SU-DHL-6 (cell line): ENCODE measurements at regions not wholly inside any gene's neighbourhood (a gene's known extent, or its start where the extent isn't known, plus 50 kb on each side); places are given as distances from the start of the nearest gene placed in this dataset.

Experiments
- H2AFZ ChIP-seq: fragments of 200-600 bp; sonication (generic); 2 replicates; pipeline ENCODE4 v1.6.1; 2014; ENCODE audit warnings: low read depth, mild to moderate bottlenecking, moderate library complexity, mixed read lengths, antibody characterized with exemption, low read length; ENCODE audit not compliant: severe bottlenecking
- H3F3A ChIP-seq: fragments of 200-600 bp; shearing (Covaris generic); 2 replicates; pipeline ENCODE4 v1.6.0; 2016; ENCODE audit warnings: antibody characterized with exemption, mild to moderate bottlenecking; ENCODE audit not compliant: insufficient read depth
- H3K27ac ChIP-seq: fragments of 200-600 bp; sonication (generic); 2 replicates; pipeline ENCODE4 v1.5.1; 2016; ENCODE audit warnings: low read depth, mild to moderate bottlenecking, low read length, moderate library complexity, mixed read lengths
- H3K27me3 ChIP-seq: fragments of 200-600 bp; sonication (generic), shearing (Covaris generic); 2 replicates; pipeline ENCODE4 v1.6.0; 2014; ENCODE audit warnings: mild to moderate bottlenecking, low read length
- H3K36me3 ChIP-seq: fragments of 200-600 bp; sonication (generic); 2 replicates; pipeline ENCODE4 v1.6.1; 2014; ENCODE audit warnings: mild to moderate bottlenecking, low read length, mixed read lengths
- H3K4me2 ChIP-seq: fragments of 300-600, 200-600 bp; shearing (Covaris generic), sonication (generic); 2 replicates; pipeline ENCODE4 v1.6.0; 2014; ENCODE audit warnings: low read length, low read depth, mild to moderate bottlenecking; ENCODE audit not compliant: poor library complexity, severe bottlenecking
- H3K4me3 ChIP-seq: fragments of 200-600 bp; sonication (generic); 2 replicates; pipeline ENCODE4 v1.5.1; 2014; ENCODE audit warnings: antibody characterized with exemption, low read length, mild to moderate bottlenecking, mixed read lengths; ENCODE audit not compliant: insufficient read depth, poor library complexity, severe bottlenecking
- H3K79me2 ChIP-seq: fragments of 200-600 bp; sonication (generic); 2 replicates; pipeline ENCODE4 v1.6.1; 2014; ENCODE audit warnings: mild to moderate bottlenecking, low read length, moderate library complexity; ENCODE audit not compliant: insufficient read depth
- H3K9ac ChIP-seq: fragments of 200-600 bp; sonication (generic); 2 replicates; pipeline ENCODE4 v1.7.0; 2014; ENCODE audit warnings: mild to moderate bottlenecking, low read length
- H3K9me2 ChIP-seq: fragments of 200-600 bp; sonication (generic); replicated peaks from 2 replicates; pipeline ENCODE4 v1.6.1; 2014; ENCODE audit warnings: low read length; ENCODE audit not compliant: insufficient read depth
- H3K9me3 ChIP-seq: fragments of 200-600 bp; sonication (generic); 2 replicates; pipeline ENCODE4 v1.6.1; 2014; ENCODE audit warnings: low read length, mixed read lengths; ENCODE audit not compliant: insufficient read depth
- H4K20me1 ChIP-seq: fragments of 200-600 bp; sonication (generic); 2 replicates; pipeline ENCODE4 v1.6.1; 2014; ENCODE audit warnings: low read depth, mild to moderate bottlenecking, antibody characterized with exemption, low read length, moderate library complexity, mixed read lengths
- CTCF ChIP-seq: fragments of 200-600 bp; sonication (generic); IDR thresholded peaks from one replicate; pipeline ENCODE4 v1.5.1; 2017; ENCODE audit warnings: antibody characterized with exemption, mild to moderate bottlenecking, low read length, moderate library complexity; ENCODE audit not compliant: insufficient read depth, poor library complexity, severe bottlenecking
- EZH2phosphoT487 ChIP-seq: fragments of 200-600 bp; sonication (generic), shearing (Covaris generic); conservative IDR thresholded peaks from 2 replicates; pipeline ENCODE4 v1.6.1; 2018; ENCODE audit warnings: mild to moderate bottlenecking, antibody characterized with exemption, low read length, moderate library complexity, mixed read lengths

- no peak overlapping the region for H3K4me3 ChIP-seq
- H3F3A ChIP-seq: no peaks in the 10 kb centered on the region
- H2AFZ ChIP-seq: no peak overlapping the region
- no peaks in the 10 kb centered on the region for H4K20me1 ChIP-seq
- no peaks in the 10 kb centered on the region for H3K9me3 ChIP-seq
- no peaks in the 10 kb centered on the region for H3K36me3 ChIP-seq
- no peaks in the 10 kb centered on the region for H3K27me3 ChIP-seq
- no peaks in the 10 kb centered on the region for H3K9me2 ChIP-seq
- no peak overlapping the region for H3K27ac ChIP-seq
- no peaks in the 10 kb centered on the region for H3K79me2 ChIP-seq
- H3K4me2 ChIP-seq: no peak overlapping the region
- no peak for TF ChIP-seq EZH2phosphoT487
- no peak for TF ChIP-seq CTCF
- no peak overlapping the region for H3K9ac ChIP-seq
Measured at GRCh38 chr2:225226441-225226840, 173.1 kb upstream of the NYAP2 start.

- no peak overlapping the region for H2AFZ ChIP-seq
- H3K4me2 ChIP-seq: no peak overlapping the region
- no peaks in the 10 kb centered on the region for H3K79me2 ChIP-seq
- TF ChIP-seq CTCF: no peak
- no peak for TF ChIP-seq EZH2phosphoT487
- no peaks in the 10 kb centered on the region for H3F3A ChIP-seq
- no peak overlapping the region for H3K4me3 ChIP-seq
- no peaks in the 10 kb centered on the region for H3K9me2 ChIP-seq
- H4K20me1 ChIP-seq: no peaks in the 10 kb centered on the region
- H3K9ac ChIP-seq: no peak overlapping the region
- H3K27ac ChIP-seq: no peak overlapping the region
- no peaks in the 10 kb centered on the region for H3K9me3 ChIP-seq
- no peaks in the 10 kb centered on the region for H3K36me3 ChIP-seq
- H3K27me3 ChIP-seq: no peaks in the 10 kb centered on the region
Measured at GRCh38 chr2:225223301-225223700, 176.2 kb upstream of the NYAP2 start.

- Histone ChIP-seq H3K79me2 (no peaks in the 10 kb centered on the region), H4K20me1 (no peaks in the 10 kb centered on the region), H3F3A (no peaks in the 10 kb centered on the region), H3K27me3 (no peaks in the 10 kb centered on the region), H2AFZ (no peak overlapping the region), H3K36me3 (no peaks in the 10 kb centered on the region), H3K4me2 (no peak overlapping the region), H3K9me2 (no peaks in the 10 kb centered on the region), H3K9me3 (no peaks in the 10 kb centered on the region), H3K27ac (no peak overlapping the region), H3K9ac (no peak overlapping the region), H3K4me3 (no peak overlapping the region)
- TF ChIP-seq CTCF (no peak), EZH2phosphoT487 (no peak)
Measured at GRCh38 chr2:225207471-225207870, 165.2 kb upstream of the DOCK10 start.
